CD4-positive, alpha-beta memory T cell (primary cell): ENCODE measurements at regions not wholly inside any gene's neighbourhood (a gene's known extent, or its start where the extent isn't known, plus 50 kb on each side); places are given as distances from the start of the nearest gene placed in this dataset.
"Not testable (repeated sequence)": the region's sequence is repeated elsewhere in the genome, so short reads cannot be mapped to it uniquely, and the experiment has no call there.

ENCODE experiments used
- CTCF ChIA-PET: fragments of 350-600 bp; sonication (Branson Sonifier 250); formaldehyde crosslinking; loops from one replicate; lab custom pipeline; 2021; ENCODE audit warnings: inconsistent platforms; ENCODE audit not compliant: partially characterized antibody; lab: Charles Lee
- POLR2A ChIA-PET: fragments of 350-600 bp; sonication (Branson Sonifier 250); formaldehyde crosslinking; loops from one replicate; lab custom pipeline; 2021; ENCODE audit not compliant: partially characterized antibody; lab: Charles Lee
- DNase-seq, 5 donors: peaks; one replicate each; pipeline versions ENCODE4 v3.0.0 to v3.0.0-alpha.2; 2020 to 2022; ENCODE audit warnings: mixed read lengths in 1 of 5
- H3K27ac ChIP-seq: one replicate; pipeline ENCODE4 v1.7.0; 2013; ENCODE audit warnings: low read depth, low read length
- H3K27me3 ChIP-seq: 2 replicates; pipeline ENCODE4 v1.7.0; 2013; ENCODE audit warnings: mild to moderate bottlenecking, low read length, moderate library complexity; ENCODE audit not compliant: insufficient read depth
- H3K36me3 ChIP-seq: 2 replicates; pipeline ENCODE4 v1.7.0; 2013; ENCODE audit warnings: mild to moderate bottlenecking, low read length, moderate library complexity; ENCODE audit not compliant: insufficient read depth
- H3K4me1 ChIP-seq: 2 replicates; pipeline ENCODE4 v1.7.0; 2013; ENCODE audit warnings: mild to moderate bottlenecking, low read length, moderate library complexity; ENCODE audit not compliant: insufficient read depth
- H3K4me3 ChIP-seq, 2 donors: one replicate each; pipeline ENCODE4 v1.7.0; 2013; ENCODE audit warnings: low read length in 2 of 2, mild to moderate bottlenecking in 1 of 2
- H3K9me3 ChIP-seq, 2 donors: one replicate each; pipeline ENCODE4 v1.7.0; 2013; ENCODE audit warnings: low read length in 2 of 2, control low read depth in 1 of 2; ENCODE audit not compliant: control insufficient read depth in 1 of 2
- H3K27ac Mint-ChIP-seq, 7 donors: one replicate each; pipeline ENCODE4 v1.8.0; 2020 to 2021; ENCODE audit warnings: mixed read lengths in 7 of 7, mild to moderate bottlenecking in 6 of 7, inconsistent platforms in 3 of 7, moderate library complexity in 3 of 7
- H3K27me3 Mint-ChIP-seq, 2 donors: one replicate each; pipeline ENCODE4 v1.8.0; 2020 to 2021; ENCODE audit warnings: mixed read lengths in 2 of 2
- H3K36me3 Mint-ChIP-seq, 2 donors: one replicate each; pipeline ENCODE4 v1.8.0; 2020 to 2021; ENCODE audit warnings: mixed read lengths in 2 of 2, inconsistent platforms in 1 of 2, mild to moderate bottlenecking in 1 of 2
- H3K4me1 Mint-ChIP-seq, 4 donors: one replicate each; pipeline ENCODE4 v1.8.0; 2020 to 2021; ENCODE audit warnings: mixed read lengths in 4 of 4, mild to moderate bottlenecking in 1 of 4
- H3K4me3 Mint-ChIP-seq, 8 donors: one replicate each; pipeline ENCODE4 v1.8.0; 2020 to 2021; ENCODE audit warnings: mixed read lengths in 8 of 8, mild to moderate bottlenecking in 7 of 8, moderate library complexity in 6 of 8, inconsistent platforms in 3 of 8
- H3K9me3 Mint-ChIP-seq, 8 donors: one replicate each; pipeline ENCODE4 v1.8.0; 2020 to 2021; ENCODE audit warnings: mixed read lengths in 8 of 8, mild to moderate bottlenecking in 5 of 8, inconsistent platforms in 3 of 8, moderate library complexity in 1 of 8
- intact Hi-C: fragments of 100-400 bp; cut with micrococcal nuclease; formaldehyde crosslinking; loops from one replicate; pipeline ENCODE4 v1.15.1; 2023

- H3K9me3 Mint-ChIP-seq, intact Hi-C loops, H3K27me3 ChIP-seq, DNase-seq, H3K4me1 Mint-ChIP-seq, H3K36me3 Mint-ChIP-seq, H3K27ac ChIP-seq, H3K4me3 ChIP-seq, H3K4me3 Mint-ChIP-seq, POLR2A ChIA-PET, H3K36me3 ChIP-seq, H3K4me1 ChIP-seq, CTCF ChIA-PET, H3K9me3 ChIP-seq, H3K27me3 Mint-ChIP-seq, H3K27ac Mint-ChIP-seq: not testable (repeated sequence)
These were observed 61.7 kb downstream of the DMRTA1 start for GRCh38 chr9:22508354-22508753.

GRCh38 chr9:22508790-22509189, 62.2 kb downstream of the DMRTA1 start:
- H3K27me3 Mint-ChIP-seq = peaks cover 0 to 3% of the 10 kb centered on the region in 2 donors
- H3K4me3 Mint-ChIP-seq = no peak overlapping the region
- H3K27ac Mint-ChIP-seq = peak overlapping the region in 1 of 7 donors; percentile 19
- H3K4me3 ChIP-seq = no peak overlapping the region
- H3K4me1 ChIP-seq = no peaks in the 10 kb centered on the region
- no peaks in the 10 kb centered on the region for H3K4me1 Mint-ChIP-seq
- H3K36me3 Mint-ChIP-seq = no peaks in the 10 kb centered on the region
- no peak overlapping the region for H3K27ac ChIP-seq
- H3K9me3 Mint-ChIP-seq = peaks cover 0 to 5% (median 0%) of the 10 kb centered on the region in 8 donors
- H3K9me3 ChIP-seq = no peaks in the 10 kb centered on the region
- H3K27me3 ChIP-seq = no peaks in the 10 kb centered on the region
- ChIA-PET CTCF (no interaction called here), POLR2A (no interaction called here)
- H3K36me3 ChIP-seq = no peaks in the 10 kb centered on the region
- no peak for DNase-seq
- intact Hi-C loops = no loop called here

- Histone ChIP-seq H3K4me3 (no peak overlapping the region), H3K27me3 (no peaks in the 10 kb centered on the region), H3K9me3 (no peaks in the 10 kb centered on the region), H3K4me1 (no peaks in the 10 kb centered on the region), H3K36me3 (no peaks in the 10 kb centered on the region), H3K27ac (no peak overlapping the region)
- no peak overlapping the region for H3K27ac Mint-ChIP-seq
- no peak for DNase-seq
- no peaks in the 10 kb centered on the region for H3K36me3 Mint-ChIP-seq
- intact Hi-C loops = no loop called here
- no peaks in the 10 kb centered on the region for H3K4me1 Mint-ChIP-seq
- peaks cover 0 to 3% (median 0%) of the 10 kb centered on the region in 8 donors for H3K9me3 Mint-ChIP-seq
- no peaks in the 10 kb centered on the region for H3K27me3 Mint-ChIP-seq
- ChIA-PET POLR2A (no interaction called here), CTCF (no interaction called here)
- H3K4me3 Mint-ChIP-seq = no peak overlapping the region
These were observed 65.9 kb downstream of the DMRTA1 start for GRCh38 chr9:22512495-22512894.

- Histone ChIP-seq H3K4me3 (no peak overlapping the region), H3K9me3 (no peaks in the 10 kb centered on the region), H3K27ac (no peak overlapping the region), H3K36me3 (no peaks in the 10 kb centered on the region), H3K27me3 (no peaks in the 10 kb centered on the region), H3K4me1 (no peaks in the 10 kb centered on the region)
- Mint-ChIP-seq H3K27me3 (no peaks in the 10 kb centered on the region), H3K4me3 (no peak overlapping the region), H3K36me3 (no peaks in the 10 kb centered on the region), H3K27ac (no peak overlapping the region), H3K4me1 (no peaks in the 10 kb centered on the region), H3K9me3 (no peaks in the 10 kb centered on the region)
- ChIA-PET POLR2A (no interaction called here), CTCF (no interaction called here)
- intact Hi-C loops = no loop called here
- DNase-seq = no peak
These were observed 68.2 kb downstream of the DMRTA1 start for GRCh38 chr9:22514871-22515270.

- H3K36me3 Mint-ChIP-seq = no peaks in the 10 kb centered on the region
- no peak for DNase-seq
- Histone ChIP-seq H3K36me3 (no peaks in the 10 kb centered on the region), H3K27me3 (no peaks in the 10 kb centered on the region), H3K27ac (no peak overlapping the region), H3K4me3 (no peak overlapping the region), H3K4me1 (no peaks in the 10 kb centered on the region), H3K9me3 (no peaks in the 10 kb centered on the region)
- no peaks in the 10 kb centered on the region for H3K4me1 Mint-ChIP-seq
- peaks cover 0 to 2% (median 0%) of the 10 kb centered on the region in 8 donors for H3K9me3 Mint-ChIP-seq
- H3K27me3 Mint-ChIP-seq = no peaks in the 10 kb centered on the region
- no peak overlapping the region for H3K27ac Mint-ChIP-seq
- ChIA-PET POLR2A (no interaction called here), CTCF (no interaction called here)
- intact Hi-C loops = no loop called here
- no peak overlapping the region for H3K4me3 Mint-ChIP-seq
These were observed 75.6 kb downstream of the DMRTA1 start for GRCh38 chr9:22522206-22522740.

- ChIA-PET CTCF (no interaction called here), POLR2A (no interaction called here)
- no peaks in the 10 kb centered on the region for H3K4me1 Mint-ChIP-seq
These were observed 81.9 kb downstream of the DMRTA1 start for GRCh38 chr9:22528485-22528884.

GRCh38 chr9:22529426-22530199, 83.0 kb downstream of the DMRTA1 start:
- ChIA-PET CTCF (no interaction called here), POLR2A (no interaction called here)
- Mint-ChIP-seq H3K9me3 (peaks cover 0 to 8% (median 3%) of the 10 kb centered on the region in 8 donors), H3K27me3 (peaks cover 0 to 1% of the 10 kb centered on the region in 2 donors), H3K4me3 (no peak overlapping the region), H3K36me3 (no peaks in the 10 kb centered on the region), H3K27ac (no peak overlapping the region), H3K4me1 (no peaks in the 10 kb centered on the region)
- intact Hi-C loops = no loop called here
- Histone ChIP-seq H3K27ac (no peak overlapping the region), H3K9me3 (no peaks in the 10 kb centered on the region), H3K36me3 (no peaks in the 10 kb centered on the region), H3K4me1 (no peaks in the 10 kb centered on the region), H3K27me3 (no peaks in the 10 kb centered on the region), H3K4me3 (no peak overlapping the region)
- no peak for DNase-seq

More at GRCh38 chr9:22528485-22528884, 81.9 kb downstream of the DMRTA1 start:
- no peaks in the 10 kb centered on the region for H3K27me3 ChIP-seq
- H3K9me3 ChIP-seq = no peaks in the 10 kb centered on the region
- Mint-ChIP-seq H3K36me3 (no peaks in the 10 kb centered on the region), H3K4me3 (no peak overlapping the region), H3K27me3 (peaks cover 0 to 1% of the 10 kb centered on the region in 2 donors), H3K9me3 (peaks cover 0 to 6% (median 2%) of the 10 kb centered on the region in 8 donors), H3K27ac (no peak overlapping the region)
- no peak for DNase-seq
- intact Hi-C loops = no loop called here
- no peaks in the 10 kb centered on the region for H3K4me1 ChIP-seq
- no peak overlapping the region for H3K27ac ChIP-seq
- H3K36me3 ChIP-seq = no peaks in the 10 kb centered on the region
- no peak overlapping the region for H3K4me3 ChIP-seq
